ENCODE measurements at regions not wholly inside any gene's neighbourhood (a gene's known extent, or its start where the extent isn't known, plus 50 kb on each side); places are given as distances from the start of the nearest gene placed in this dataset.

- Histone ChIP-seq H2AK9ac (replicated peaks; ENCODE audit: low read depth, low read length, poor library complexity) (no peak overlapping the region), H3K27me3 (ENCODE audit: control insufficient read depth, insufficient read depth, low read length) (peaks cover 7% of the 10 kb centered on the region), H4K20me1 (ENCODE audit: insufficient read depth, low read length) (no peaks in the 10 kb centered on the region), H2AK5ac (ENCODE audit: low read depth, low read length) (no peak overlapping the region), H3K9ac (ENCODE audit: low read depth, low read length) (no peak overlapping the region), H2AFZ (replicated peaks; ENCODE audit: low read length, poor library complexity) (no peak overlapping the region), H3K4me2 (ENCODE audit: low read depth, low read length) (no peak overlapping the region), H2BK15ac (ENCODE audit: low read depth, low read length) (no peak overlapping the region), H3K56ac (ENCODE audit: extremely low read depth, insufficient read depth, low read length) (no peak overlapping the region), H2BK120ac (ENCODE audit: low read depth, low read length) (no peak overlapping the region), H3K9me1 (ENCODE audit: insufficient read depth, low read length) (no peaks in the 10 kb centered on the region), H4K8ac (ENCODE audit: low read depth in 2 of 2, low read length in 2 of 2) (no peak overlapping the region), H3K36me3 (ENCODE audit: control insufficient read depth, insufficient read depth, low read length) (no peaks in the 10 kb centered on the region), H2BK20ac (ENCODE audit: low read depth, low read length) (no peak overlapping the region), H3K79me1 (ENCODE audit: low read depth in 1 of 2, low read length in 2 of 2) (no peaks in the 10 kb centered on the region), H4K5ac (ENCODE audit: low read depth, low read length) (no peak overlapping the region), H4K91ac (ENCODE audit: insufficient read depth, low read depth, low read length) (no peak overlapping the region), H3K4ac (ENCODE audit: low read depth, low read length) (no peak overlapping the region), H3K9me3 (ENCODE audit: control insufficient read depth, insufficient read depth, low read length) (peaks cover 6% of the 10 kb centered on the region; the same call in 1 of the 2 replicates), H2BK5ac (ENCODE audit: low read depth, low read length, poor library complexity, severe bottlenecking) (no peak overlapping the region), H3K27ac (ENCODE audit: insufficient read depth, low read length) (no peak overlapping the region), H3K4me1 (ENCODE audit: control insufficient read depth, insufficient read depth, low read length) (no peaks in the 10 kb centered on the region), H3K4me3 (ENCODE audit: insufficient read depth, low read depth, low read length) (no peak overlapping the region), H3K18ac (ENCODE audit: low read depth, low read length) (no peak overlapping the region), H3K14ac (replicated peaks; ENCODE audit: low read depth, low read length) (no peak overlapping the region), H3K23ac (ENCODE audit: low read depth, low read length) (no peak overlapping the region)
- TF ChIP-seq RAD21 (IDR thresholded peaks at IDR 0.05; ENCODE audit: low read length) (no peak), ELK1 (IDR thresholded peaks at IDR 0.05; ENCODE audit: borderline replicate concordance, low read depth, low read length) (no peak), CTCF (conservative IDR thresholded peaks at IDR 0.05; ENCODE audit: low read depth, low read length) (no peak), USF2 (IDR thresholded peaks at IDR 0.05; ENCODE audit: low read depth, low read length) (no peak), CEBPB (IDR thresholded peaks at IDR 0.05; ENCODE audit: low read depth, low read length) (no peak), CHD1 (IDR thresholded peaks at IDR 0.05; ENCODE audit: low read depth, low read length) (no peak), RCOR1 (IDR thresholded peaks at IDR 0.05; ENCODE audit: insufficient replicate concordance, low read length) (no peak), RFX5 (IDR thresholded peaks at IDR 0.05; ENCODE audit: low read depth, low read length) (no peak), SMC3 (IDR thresholded peaks at IDR 0.05; ENCODE audit: low read depth, low read length) (no peak), MAZ (IDR thresholded peaks at IDR 0.05; ENCODE audit: borderline replicate concordance, low read depth, low read length) (no peak), MXI1 (IDR thresholded peaks at IDR 0.05; ENCODE audit: borderline replicate concordance, low read depth, low read length) (no peak), NFE2L2 (IDR thresholded peaks at IDR 0.05; ENCODE audit: low read depth, low read length) (no peak), MAFK (IDR thresholded peaks at IDR 0.05; ENCODE audit: low read depth, low read length) (no peak), POLR2A (IDR thresholded peaks at IDR 0.05; ENCODE audit: low read depth, low read length) (no peak), BHLHE40 (IDR thresholded peaks at IDR 0.05; ENCODE audit: low read depth, low read length) (no peak), FOS (IDR thresholded peaks at IDR 0.05; ENCODE audit: low read depth, low read length) (no peak)
- BruUV-seq (replicated peaks) = no TSS peak
- no CpG with 5 or more reads among the region's 2 CpGs for WGBS, 2 experiments (ENCODE audit: extremely low coverage in 2 of 2, insufficient read length in 1 of 2)
- CTCF ChIA-PET = no interaction called here
- in situ Hi-C loops (cut with MboI; ENCODE audit: low sequenced_read_pairs) (no loop called here), dilution Hi-C loops (cut with HindIII; ENCODE audit: low sequenced_read_pairs, unreplicated experiment) (no loop called here), intact Hi-C loops (cut with micrococcal nuclease) (no loop called here)
- POLR2A ChIA-PET (ENCODE audit: unreplicated experiment) = no interaction called here
- DNase-seq (no peak), ATAC-seq (ENCODE audit: low read depth) (no peak)
These were observed 506.2 kb downstream of the MID1IP1 start for GRCh38 chrX:39307488-39307887.

Data from IMR-90 (cell line).